ENCODE measurements at regions not wholly inside any gene's neighbourhood (a gene's known extent, or its start where the extent isn't known, plus 50 kb on each side); places are given as distances from the start of the nearest gene placed in this dataset.
A peak's percentile ranks its signal among the peaks of the same experiment; 100 is the strongest.

GRCh38 chr6:84424956-84425355 is 197.5 kb upstream of the CEP162 start:
- TF ChIP-seq RAD21 (IDR thresholded peaks at IDR 0.05; ENCODE audit: low read depth), result no peak
- no peak for TF ChIP-seq CREB1 (IDR thresholded peaks at IDR 0.05; ENCODE audit: low read depth)
- TF ChIP-seq TAF1 (IDR thresholded peaks at IDR 0.05; ENCODE audit: low read depth), result no peak
- no peak for TF ChIP-seq ZBTB7A (IDR thresholded peaks at IDR 0.05; ENCODE audit: low read depth)
- no peak for TF ChIP-seq TCF12 (IDR thresholded peaks at IDR 0.05; ENCODE audit: low read depth)
- TF ChIP-seq USF1 (IDR thresholded peaks at IDR 0.05), result no peak
- no peak for TF ChIP-seq FOXM1 (IDR thresholded peaks at IDR 0.05; ENCODE audit: borderline replicate concordance, low read depth)
- no peak for TF ChIP-seq CEBPB (IDR thresholded peaks at IDR 0.05)
- TF ChIP-seq TEAD4 (IDR thresholded peaks at IDR 0.05), result no peak
- TF ChIP-seq MAX (IDR thresholded peaks at IDR 0.05), result no peak
- TF ChIP-seq YY1 (IDR thresholded peaks at IDR 0.05; ENCODE audit: low read depth), result no peak
- no peak for TF ChIP-seq EP300 (IDR thresholded peaks at IDR 0.05; ENCODE audit: borderline replicate concordance)
- no peak for TF ChIP-seq REST (IDR thresholded peaks at IDR 0.05; ENCODE audit: low read depth)

- no peak for TF ChIP-seq YY1 (IDR thresholded peaks at IDR 0.05; ENCODE audit: low read depth)
- TF ChIP-seq EGR1 (IDR thresholded peaks at IDR 0.05), result no peak
- no peak for TF ChIP-seq TAF1 (IDR thresholded peaks at IDR 0.05; ENCODE audit: low read depth)
- TF ChIP-seq CEBPB (IDR thresholded peaks at IDR 0.05), result no peak
- TF ChIP-seq RAD21 (IDR thresholded peaks at IDR 0.05; ENCODE audit: low read depth), result peak; percentile 47; the same call in 1 of the 2 replicates
- TF ChIP-seq CREB1 (IDR thresholded peaks at IDR 0.05; ENCODE audit: low read depth), result no peak
- no peak for TF ChIP-seq ZBTB7A (IDR thresholded peaks at IDR 0.05; ENCODE audit: low read depth)
These were observed 195.0 kb upstream of the CEP162 start for GRCh38 chr6:84422380-84422968.

GRCh38 chr6:84421031-84421430 is 193.6 kb upstream of the CEP162 start:
- no peak for TF ChIP-seq CEBPB (IDR thresholded peaks at IDR 0.05)
- no peak for TF ChIP-seq NFIC (IDR thresholded peaks at IDR 0.05)
- no peak for TF ChIP-seq TCF12 (IDR thresholded peaks at IDR 0.05; ENCODE audit: low read depth)
- TF ChIP-seq FOXM1 (IDR thresholded peaks at IDR 0.05; ENCODE audit: borderline replicate concordance, low read depth), result no peak
- no peak for TF ChIP-seq EGR1 (IDR thresholded peaks at IDR 0.05)
- TF ChIP-seq RAD21 (IDR thresholded peaks at IDR 0.05; ENCODE audit: low read depth), result no peak
- no peak for TF ChIP-seq MAX (IDR thresholded peaks at IDR 0.05)
- no peak for TF ChIP-seq CREB1 (IDR thresholded peaks at IDR 0.05; ENCODE audit: low read depth)
- TF ChIP-seq YY1 (IDR thresholded peaks at IDR 0.05; ENCODE audit: low read depth), result no peak
- TF ChIP-seq TEAD4 (IDR thresholded peaks at IDR 0.05), result no peak
- no peak for TF ChIP-seq EP300 (IDR thresholded peaks at IDR 0.05; ENCODE audit: borderline replicate concordance)
- TF ChIP-seq USF1 (IDR thresholded peaks at IDR 0.05), result no peak
- no peak for TF ChIP-seq TAF1 (IDR thresholded peaks at IDR 0.05; ENCODE audit: low read depth)
- TF ChIP-seq REST (IDR thresholded peaks at IDR 0.05; ENCODE audit: low read depth), result no peak

GRCh38 chr6:84417260-84417659 is 189.8 kb upstream of the CEP162 start:
- no peak for TF ChIP-seq YY1 (IDR thresholded peaks at IDR 0.05; ENCODE audit: low read depth)
- TF ChIP-seq USF1 (IDR thresholded peaks at IDR 0.05), result no peak
- TF ChIP-seq NFIC (IDR thresholded peaks at IDR 0.05), result no peak
- no peak for TF ChIP-seq TCF12 (IDR thresholded peaks at IDR 0.05; ENCODE audit: low read depth)
- TF ChIP-seq FOXM1 (IDR thresholded peaks at IDR 0.05; ENCODE audit: borderline replicate concordance, low read depth), result no peak
- TF ChIP-seq REST (IDR thresholded peaks at IDR 0.05; ENCODE audit: low read depth), result no peak
- no peak for TF ChIP-seq ZBTB7A (IDR thresholded peaks at IDR 0.05; ENCODE audit: low read depth)
- TF ChIP-seq EP300 (IDR thresholded peaks at IDR 0.05; ENCODE audit: borderline replicate concordance), result no peak
- no peak for TF ChIP-seq CREB1 (IDR thresholded peaks at IDR 0.05; ENCODE audit: low read depth)
- no peak for TF ChIP-seq MAX (IDR thresholded peaks at IDR 0.05)
